Fibroblast of lung (primary cell): ENCODE measurements at regions not wholly inside any gene's neighbourhood (a gene's known extent, or its start where the extent isn't known, plus 50 kb on each side); places are given as distances from the start of the nearest gene placed in this dataset.

ENCODE experiments used
- DNase-seq, 2 donors: peaks; one replicate each; pipeline versions ENCODE4 v3.0.0 to v3.0.0-alpha.2; 2010; ENCODE audit warnings: low read depth in 2 of 2
- H2AFZ ChIP-seq: 2 replicates; pipeline ENCODE4 v1.5.1; 2012; ENCODE audit warnings: low read length, control low read depth, inconsistent platforms
- H3K27ac ChIP-seq: 2 replicates; pipeline ENCODE4 v1.5.1; 2011; ENCODE audit warnings: low read length, control low read depth; ENCODE audit not compliant: insufficient read depth
- H3K27me3 ChIP-seq: 2 replicates; pipeline ENCODE4 v1.5.1; 2011; ENCODE audit warnings: mild to moderate bottlenecking, low read length; ENCODE audit not compliant: control insufficient read depth, insufficient read depth
- H3K36me3 ChIP-seq: 2 replicates; pipeline ENCODE4 v1.5.1; 2011; ENCODE audit warnings: low read length; ENCODE audit not compliant: control insufficient read depth, insufficient read depth
- H3K4me1 ChIP-seq: 2 replicates; pipeline ENCODE4 v1.5.1; 2011; ENCODE audit warnings: low read length; ENCODE audit not compliant: control insufficient read depth, insufficient read depth; ENCODE audit errors: extremely low read depth
- H3K4me2 ChIP-seq: 2 replicates; pipeline ENCODE4 v1.5.1; 2011; ENCODE audit warnings: low read length, control low read depth; ENCODE audit not compliant: insufficient read depth; ENCODE audit errors: extremely low read depth
- H3K4me3 ChIP-seq, 4 experiments: fragments of 200-600 bp in 1 of 4; sonication (generic) in 1 of 4; replicated peaks in 1 of 4; 2 replicates each; pipeline ENCODE4 v1.5.1; 2011 to 2016; ENCODE audit warnings: low read length in 4 of 4, low read depth in 3 of 4, mild to moderate bottlenecking in 3 of 4, control low read depth in 2 of 4, inconsistent platforms in 1 of 4, mixed read lengths in 1 of 4; ENCODE audit not compliant: insufficient read depth in 1 of 4; ENCODE audit errors: control extremely low read depth in 1 of 4
- H3K79me2 ChIP-seq: 2 replicates; pipeline ENCODE4 v1.5.1; 2012; ENCODE audit warnings: mild to moderate bottlenecking, low read length, inconsistent platforms; ENCODE audit not compliant: control insufficient read depth, insufficient read depth
- H3K9ac ChIP-seq: 2 replicates; pipeline ENCODE4 v1.5.1; 2011; ENCODE audit warnings: mild to moderate bottlenecking, low read length, control low read depth; ENCODE audit not compliant: insufficient read depth
- H3K9me3 ChIP-seq: 2 replicates; pipeline ENCODE4 v1.5.1; 2012; ENCODE audit warnings: low read depth, low read length; ENCODE audit not compliant: control insufficient read depth, insufficient read depth
- H4K20me1 ChIP-seq: 2 replicates; pipeline ENCODE4 v1.5.1; 2011; ENCODE audit warnings: low read length; ENCODE audit not compliant: control insufficient read depth, insufficient read depth; ENCODE audit errors: extremely low read depth
- EZH2 ChIP-seq: IDR thresholded peaks from 2 replicates; pipeline ENCODE4 v1.5.1; 2012; ENCODE audit warnings: low read length, control low read depth, mild to moderate bottlenecking; ENCODE audit errors: missing control alignments
- TF ChIP-seq, protein P1 (sequence below), 2 donors: IDR thresholded peaks in 1 of 2; conservative IDR thresholded peaks in 1 of 2; 1 replicate in 1 of 2; 2 replicates in 1 of 2; pipeline ENCODE4 v1.5.1; 2011 to 2012; ENCODE audit warnings: low read length in 2 of 2, control low read depth in 1 of 2, inconsistent platforms in 1 of 2, low read depth in 1 of 2, mild to moderate bottlenecking in 1 of 2

DNA sequence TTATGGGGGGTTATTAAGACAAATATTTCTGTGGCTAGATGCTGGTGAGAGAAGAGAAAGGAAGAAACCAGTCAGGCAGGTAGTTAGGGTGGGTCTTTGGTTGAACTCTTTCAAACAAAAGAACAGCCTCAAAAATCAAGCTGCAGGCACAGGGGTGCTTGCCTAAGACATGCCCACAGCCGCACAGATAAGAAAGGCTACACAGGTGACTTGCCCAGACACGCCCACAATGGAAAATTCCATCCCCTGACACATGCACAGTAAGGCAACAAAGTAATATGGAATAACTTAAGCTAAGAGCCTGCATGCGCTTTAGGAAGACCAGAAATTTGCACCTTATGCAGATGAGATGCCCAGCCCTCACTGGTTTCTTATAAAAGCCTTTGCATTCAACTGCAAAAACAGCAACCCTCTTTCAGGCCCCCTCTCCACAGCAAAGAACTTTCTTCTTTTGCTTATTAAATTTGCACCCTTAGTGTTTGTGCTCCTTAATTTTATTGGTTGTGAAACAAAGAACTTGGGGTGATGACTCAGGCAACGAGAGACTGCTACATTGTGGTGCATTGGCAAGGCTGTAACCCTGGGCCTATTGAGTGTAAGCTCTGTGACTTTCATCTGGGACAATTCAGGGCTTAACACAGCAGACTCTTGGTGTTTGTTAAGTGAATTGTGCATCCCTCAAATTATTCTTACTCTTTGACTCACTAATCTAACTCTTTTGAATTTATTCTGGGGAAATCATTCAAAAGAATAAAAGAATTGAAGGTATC, 149.4 kb downstream of the RPAP3 start:
- no peak overlapping the region for H3K27ac ChIP-seq
- H3K4me3 ChIP-seq = no peak overlapping the region
- no peak overlapping the region for H2AFZ ChIP-seq
- H3K9me3 ChIP-seq = no peaks in the 10 kb centered on the region
- TF ChIP-seq, protein P1, sequence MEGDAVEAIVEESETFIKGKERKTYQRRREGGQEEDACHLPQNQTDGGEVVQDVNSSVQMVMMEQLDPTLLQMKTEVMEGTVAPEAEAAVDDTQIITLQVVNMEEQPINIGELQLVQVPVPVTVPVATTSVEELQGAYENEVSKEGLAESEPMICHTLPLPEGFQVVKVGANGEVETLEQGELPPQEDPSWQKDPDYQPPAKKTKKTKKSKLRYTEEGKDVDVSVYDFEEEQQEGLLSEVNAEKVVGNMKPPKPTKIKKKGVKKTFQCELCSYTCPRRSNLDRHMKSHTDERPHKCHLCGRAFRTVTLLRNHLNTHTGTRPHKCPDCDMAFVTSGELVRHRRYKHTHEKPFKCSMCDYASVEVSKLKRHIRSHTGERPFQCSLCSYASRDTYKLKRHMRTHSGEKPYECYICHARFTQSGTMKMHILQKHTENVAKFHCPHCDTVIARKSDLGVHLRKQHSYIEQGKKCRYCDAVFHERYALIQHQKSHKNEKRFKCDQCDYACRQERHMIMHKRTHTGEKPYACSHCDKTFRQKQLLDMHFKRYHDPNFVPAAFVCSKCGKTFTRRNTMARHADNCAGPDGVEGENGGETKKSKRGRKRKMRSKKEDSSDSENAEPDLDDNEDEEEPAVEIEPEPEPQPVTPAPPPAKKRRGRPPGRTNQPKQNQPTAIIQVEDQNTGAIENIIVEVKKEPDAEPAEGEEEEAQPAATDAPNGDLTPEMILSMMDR (conservative IDR thresholded peaks at IDR 0.05 in 1 of 2, IDR thresholded peaks at IDR 0.05 in 1 of 2; ENCODE audit: low read depth in 1 of 2, low read length in 2 of 2) = no peak
- no peak for TF ChIP-seq EZH2
- H4K20me1 ChIP-seq = no peaks in the 10 kb centered on the region
- no peaks in the 10 kb centered on the region for H3K4me1 ChIP-seq
- no peak overlapping the region for H3K9ac ChIP-seq
- no peak for DNase-seq
- H3K36me3 ChIP-seq = no peaks in the 10 kb centered on the region
- H3K27me3 ChIP-seq = no peaks in the 10 kb centered on the region
- H3K4me2 ChIP-seq = no peak overlapping the region
- no peaks in the 10 kb centered on the region for H3K79me2 ChIP-seq

DNA sequence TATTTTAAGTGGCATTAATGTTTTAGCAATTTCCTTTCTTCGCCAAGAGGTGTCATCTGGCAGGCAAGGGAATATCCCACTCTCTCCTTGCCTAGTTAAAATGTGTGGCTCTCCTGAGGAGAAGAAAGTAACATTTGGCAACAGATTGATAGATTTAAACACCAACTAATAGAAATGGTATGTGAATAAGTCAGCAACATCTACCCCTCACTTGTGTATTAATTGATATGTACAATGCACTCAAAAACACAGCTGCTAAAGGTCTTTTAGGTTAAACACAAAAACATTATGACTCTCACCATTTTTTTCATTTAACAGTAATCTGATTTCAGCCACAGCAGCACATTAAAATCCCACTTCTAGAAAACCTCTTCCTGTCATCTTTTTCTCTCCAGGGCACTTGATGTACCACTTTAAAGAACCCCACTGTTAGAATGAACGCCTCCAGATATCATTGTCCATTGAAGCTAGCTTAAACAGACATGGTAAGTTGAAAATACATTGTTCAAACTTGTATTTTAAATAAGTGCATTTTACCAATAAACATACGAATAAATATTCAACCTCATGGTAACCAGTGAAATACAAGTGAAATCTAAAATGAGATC, 151.7 kb downstream of the RPAP3 start:
- DNase-seq = peak in 1 of 2 donors; percentile 66
- no peak overlapping the region for H2AFZ ChIP-seq
- H3K27me3 ChIP-seq = no peaks in the 10 kb centered on the region
- no peak overlapping the region for H3K9ac ChIP-seq
- no peak overlapping the region for H3K27ac ChIP-seq
- TF ChIP-seq, protein P1 (conservative IDR thresholded peaks at IDR 0.05 in 1 of 2, IDR thresholded peaks at IDR 0.05 in 1 of 2; ENCODE audit: low read depth in 1 of 2, low read length in 2 of 2) = no peak
- TF ChIP-seq EZH2 = no peak
- H3K4me3 ChIP-seq = no peak overlapping the region
- no peaks in the 10 kb centered on the region for H3K36me3 ChIP-seq
- no peaks in the 10 kb centered on the region for H4K20me1 ChIP-seq
- H3K4me2 ChIP-seq = no peak overlapping the region
- no peaks in the 10 kb centered on the region for H3K79me2 ChIP-seq
- H3K4me1 ChIP-seq = no peaks in the 10 kb centered on the region
- no peaks in the 10 kb centered on the region for H3K9me3 ChIP-seq

DNA sequence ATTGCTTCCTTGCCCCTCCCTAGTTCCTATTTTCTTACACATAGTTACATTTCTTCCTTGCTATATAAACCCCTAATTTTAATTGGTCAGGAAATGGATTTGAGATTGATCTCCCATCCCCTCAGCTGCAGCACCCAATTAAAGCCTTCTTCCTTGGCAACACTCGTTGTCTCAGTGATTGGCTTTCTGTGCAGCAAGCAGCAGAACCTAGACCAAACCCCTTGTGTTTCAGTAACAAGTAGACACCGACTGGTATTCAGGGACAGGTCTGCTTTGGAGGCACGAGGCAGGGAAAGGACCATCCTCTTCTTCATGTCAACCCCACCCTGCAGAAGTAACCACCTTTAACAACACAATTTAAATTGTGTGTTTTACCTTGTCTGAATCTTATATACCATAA, 152.6 kb downstream of the RPAP3 start:
- Histone ChIP-seq H2AFZ (no peak overlapping the region), H3K4me3 (no peak overlapping the region)
- TF ChIP-seq, protein P1 (conservative IDR thresholded peaks at IDR 0.05 in 1 of 2, IDR thresholded peaks at IDR 0.05 in 1 of 2; ENCODE audit: low read depth in 1 of 2, low read length in 2 of 2) = no peak
- TF ChIP-seq EZH2 = no peak

More for the DNA sequence above, 152.6 kb downstream of the RPAP3 start:
- Histone ChIP-seq H3K4me2 (no peak overlapping the region), H4K20me1 (no peaks in the 10 kb centered on the region), H3K27ac (no peak overlapping the region), H3K4me1 (no peaks in the 10 kb centered on the region), H3K9me3 (no peaks in the 10 kb centered on the region), H3K36me3 (no peaks in the 10 kb centered on the region), H3K79me2 (no peaks in the 10 kb centered on the region), H3K27me3 (no peaks in the 10 kb centered on the region), H3K9ac (no peak overlapping the region)
- DNase-seq = no peak
